ENCODE measurements at regions not wholly inside any gene's neighbourhood (a gene's known extent, or its start where the extent isn't known, plus 50 kb on each side); places are given as distances from the start of the nearest gene placed in this dataset.

DNA sequence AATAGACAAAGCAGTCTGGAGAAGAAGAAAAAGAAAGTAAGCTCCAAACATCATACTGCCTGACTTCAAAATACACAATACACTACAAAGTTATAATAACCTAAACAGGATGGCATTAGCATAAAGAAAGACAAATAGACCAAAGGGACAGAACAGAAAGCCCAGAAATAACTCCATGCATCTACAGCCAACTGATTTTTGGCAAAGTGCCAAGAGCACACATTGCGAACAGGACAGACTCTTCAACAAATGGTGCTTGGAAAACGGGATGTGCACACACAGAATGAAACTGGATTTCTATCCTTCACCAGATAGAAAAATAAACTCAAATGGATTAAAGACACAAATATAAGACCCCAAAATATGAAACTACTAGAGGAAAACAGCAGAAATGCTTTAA, 66.6 kb upstream of the SPATA31E1 start:
- no peak overlapping the region for H3K27ac ChIP-seq (replicated peaks)
- intact Hi-C loops (cut with micrococcal nuclease) = no loop called here
- H3K4me3 ChIP-seq = no peak overlapping the region
- no peaks in the 10 kb centered on the region for H3K9me3 ChIP-seq (replicated peaks)
- H3K4me1 ChIP-seq = peaks cover 8% of the 10 kb centered on the region
- TF ChIP-seq, protein P1, sequence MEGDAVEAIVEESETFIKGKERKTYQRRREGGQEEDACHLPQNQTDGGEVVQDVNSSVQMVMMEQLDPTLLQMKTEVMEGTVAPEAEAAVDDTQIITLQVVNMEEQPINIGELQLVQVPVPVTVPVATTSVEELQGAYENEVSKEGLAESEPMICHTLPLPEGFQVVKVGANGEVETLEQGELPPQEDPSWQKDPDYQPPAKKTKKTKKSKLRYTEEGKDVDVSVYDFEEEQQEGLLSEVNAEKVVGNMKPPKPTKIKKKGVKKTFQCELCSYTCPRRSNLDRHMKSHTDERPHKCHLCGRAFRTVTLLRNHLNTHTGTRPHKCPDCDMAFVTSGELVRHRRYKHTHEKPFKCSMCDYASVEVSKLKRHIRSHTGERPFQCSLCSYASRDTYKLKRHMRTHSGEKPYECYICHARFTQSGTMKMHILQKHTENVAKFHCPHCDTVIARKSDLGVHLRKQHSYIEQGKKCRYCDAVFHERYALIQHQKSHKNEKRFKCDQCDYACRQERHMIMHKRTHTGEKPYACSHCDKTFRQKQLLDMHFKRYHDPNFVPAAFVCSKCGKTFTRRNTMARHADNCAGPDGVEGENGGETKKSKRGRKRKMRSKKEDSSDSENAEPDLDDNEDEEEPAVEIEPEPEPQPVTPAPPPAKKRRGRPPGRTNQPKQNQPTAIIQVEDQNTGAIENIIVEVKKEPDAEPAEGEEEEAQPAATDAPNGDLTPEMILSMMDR (IDR thresholded peaks at IDR 0.05; ENCODE audit: borderline replicate concordance) = no peak
- no peaks in the 10 kb centered on the region for H3K36me3 ChIP-seq
- peaks cover 8% of the 10 kb centered on the region for H3K27me3 ChIP-seq (ENCODE audit: low read depth)
- no peak for DNase-seq

DNA sequence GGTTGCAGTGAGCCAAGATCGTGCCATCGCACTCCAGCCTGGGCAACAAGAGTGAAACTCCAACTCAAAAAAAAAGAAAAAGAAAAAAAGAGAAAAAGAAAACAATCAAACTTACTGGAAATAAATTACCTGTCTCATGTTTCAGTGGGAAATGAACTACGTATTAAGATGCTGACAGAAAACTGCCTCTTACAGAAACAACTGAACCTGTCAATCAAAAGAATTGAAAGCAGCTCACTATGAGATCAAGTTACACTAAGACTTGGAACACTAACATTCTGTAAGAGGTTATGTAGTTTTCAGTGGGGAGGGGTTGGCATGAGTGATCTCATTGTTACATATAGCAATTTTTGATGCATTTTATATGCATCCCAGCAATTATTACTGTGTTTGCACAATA, 64.4 kb upstream of the SPATA31E1 start:
- Histone ChIP-seq H3K4me1 (peaks cover 8% of the 10 kb centered on the region), H3K4me3 (no peak overlapping the region), H3K9me3 (replicated peaks) (no peaks in the 10 kb centered on the region), H3K27me3 (ENCODE audit: low read depth) (no peaks in the 10 kb centered on the region), H3K27ac (replicated peaks) (no peak overlapping the region), H3K36me3 (no peaks in the 10 kb centered on the region)
- TF ChIP-seq, protein P1 (IDR thresholded peaks at IDR 0.05; ENCODE audit: borderline replicate concordance) = no peak
- DNase-seq = no peak
- intact Hi-C loops (cut with micrococcal nuclease) = no loop called here

DNA sequence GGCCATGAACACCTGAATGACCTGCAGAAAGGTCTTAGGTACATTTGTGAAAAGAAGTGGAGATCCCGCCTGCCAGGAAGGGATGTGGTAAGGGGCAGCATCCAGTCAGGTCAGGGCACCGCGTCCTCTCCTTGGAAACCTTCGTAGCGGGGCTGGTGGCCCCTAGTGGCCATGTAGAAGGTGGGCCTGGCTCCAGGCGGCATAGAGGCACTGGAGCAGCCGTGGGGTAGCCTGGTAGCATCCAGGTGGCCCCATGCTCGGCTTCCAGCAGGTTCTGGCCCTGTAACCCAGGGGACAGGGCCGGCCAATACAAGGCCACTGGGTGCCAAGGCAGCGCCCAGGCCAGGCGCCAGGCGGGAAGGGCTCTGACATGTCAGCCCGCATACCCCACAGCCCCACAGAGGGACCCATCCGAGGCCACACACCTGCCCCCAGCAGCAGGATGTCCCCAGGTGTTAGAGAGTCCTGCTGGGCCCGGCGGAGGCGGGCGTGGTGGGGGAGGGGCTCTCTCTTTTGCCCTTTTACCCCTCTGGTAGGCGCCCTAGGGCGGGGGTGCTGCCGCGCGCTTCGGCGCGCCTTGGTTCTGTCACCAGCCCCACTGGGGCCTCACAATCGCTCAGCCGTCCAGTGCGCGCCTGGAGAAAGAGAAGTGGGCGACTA, 58.3 kb upstream of the SPATA31E1 start:
- H3K27ac ChIP-seq (replicated peaks) = no peak overlapping the region
- TF ChIP-seq, protein P1 (IDR thresholded peaks at IDR 0.05; ENCODE audit: borderline replicate concordance) = no peak
- no peak for DNase-seq
- H3K36me3 ChIP-seq = no peaks in the 10 kb centered on the region
- no peaks in the 10 kb centered on the region for H3K9me3 ChIP-seq (replicated peaks)
- intact Hi-C loops (cut with micrococcal nuclease) = no loop called here
- peaks cover 32% of the 10 kb centered on the region for H3K27me3 ChIP-seq (ENCODE audit: low read depth)
- H3K4me3 ChIP-seq = no peak overlapping the region
- H3K4me1 ChIP-seq = no peaks in the 10 kb centered on the region

DNA sequence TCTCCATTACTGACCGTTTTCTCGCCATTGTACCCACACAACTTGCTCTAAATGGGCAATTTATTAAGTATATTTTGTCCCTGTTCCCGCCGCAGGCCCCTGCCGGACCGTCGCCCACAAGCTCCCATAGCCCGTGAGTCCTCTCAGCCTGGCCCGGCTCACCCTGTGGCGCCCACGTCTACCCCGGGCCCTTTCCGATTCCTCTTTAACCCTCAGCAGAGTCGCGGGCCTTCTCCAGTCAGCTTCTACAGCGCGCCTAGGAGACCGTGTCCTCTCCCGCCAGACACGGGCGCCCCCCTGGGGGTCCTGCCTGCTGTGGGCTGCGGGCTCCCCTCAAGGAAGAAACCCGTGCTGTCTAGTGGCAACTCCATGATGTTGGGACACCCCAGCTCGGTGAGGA, 57.8 kb upstream of the SPATA31E1 start:
- H3K4me3 ChIP-seq = no peak overlapping the region
- TF ChIP-seq, protein P1 (IDR thresholded peaks at IDR 0.05; ENCODE audit: borderline replicate concordance) = no peak
- no peaks in the 10 kb centered on the region for H3K9me3 ChIP-seq (replicated peaks)
- no peak overlapping the region for H3K27ac ChIP-seq (replicated peaks)
- no peaks in the 10 kb centered on the region for H3K4me1 ChIP-seq
- intact Hi-C loops (cut with micrococcal nuclease) = no loop called here
- H3K36me3 ChIP-seq = no peaks in the 10 kb centered on the region
- DNase-seq = no peak
- H3K27me3 ChIP-seq (ENCODE audit: low read depth) = peaks cover 35% of the 10 kb centered on the region

DNA sequence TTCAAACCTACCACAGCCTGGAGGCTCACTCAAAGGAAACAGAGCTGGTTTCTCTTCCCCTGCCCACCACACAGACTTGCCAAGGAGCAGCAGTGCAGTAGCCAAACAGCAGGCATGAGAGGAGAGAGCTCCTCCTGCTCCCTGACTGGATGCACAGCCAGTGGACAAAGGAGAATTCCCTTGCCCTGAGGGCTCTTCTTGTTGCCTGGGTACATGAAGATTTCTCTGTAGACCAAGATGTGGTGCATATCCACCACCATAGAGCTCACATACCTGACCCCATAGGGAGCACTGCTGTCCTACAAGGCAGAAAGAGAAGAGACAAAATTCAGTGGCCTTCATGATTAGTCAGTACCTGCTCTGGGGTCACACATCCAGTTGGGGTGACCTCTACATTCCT, 56.3 kb upstream of the SPATA31E1 start:
- DNase-seq = no peak
- H3K27me3 ChIP-seq (ENCODE audit: low read depth) = peaks cover 47% of the 10 kb centered on the region
- H3K4me1 ChIP-seq = no peaks in the 10 kb centered on the region
- intact Hi-C loops (cut with micrococcal nuclease) = no loop called here
- H3K4me3 ChIP-seq = no peak overlapping the region
- H3K9me3 ChIP-seq (replicated peaks) = no peaks in the 10 kb centered on the region
- no peak overlapping the region for H3K27ac ChIP-seq (replicated peaks)
- TF ChIP-seq, protein P1 (IDR thresholded peaks at IDR 0.05; ENCODE audit: borderline replicate concordance) = no peak
- H3K36me3 ChIP-seq = no peaks in the 10 kb centered on the region

Data from left ventricle myocardium inferior (tissue), 1 donor.